ENCODE measurements at regions not wholly inside any gene's neighbourhood (a gene's known extent, or its start where the extent isn't known, plus 50 kb on each side); places are given as distances from the start of the nearest gene placed in this dataset.

GRCh38 chr13:37375724-37376123 lies 222.8 kb downstream of the POSTN start:
- BruUV-seq (replicated peaks): no TSS peak
- TF ChIP-seq, protein P1, sequence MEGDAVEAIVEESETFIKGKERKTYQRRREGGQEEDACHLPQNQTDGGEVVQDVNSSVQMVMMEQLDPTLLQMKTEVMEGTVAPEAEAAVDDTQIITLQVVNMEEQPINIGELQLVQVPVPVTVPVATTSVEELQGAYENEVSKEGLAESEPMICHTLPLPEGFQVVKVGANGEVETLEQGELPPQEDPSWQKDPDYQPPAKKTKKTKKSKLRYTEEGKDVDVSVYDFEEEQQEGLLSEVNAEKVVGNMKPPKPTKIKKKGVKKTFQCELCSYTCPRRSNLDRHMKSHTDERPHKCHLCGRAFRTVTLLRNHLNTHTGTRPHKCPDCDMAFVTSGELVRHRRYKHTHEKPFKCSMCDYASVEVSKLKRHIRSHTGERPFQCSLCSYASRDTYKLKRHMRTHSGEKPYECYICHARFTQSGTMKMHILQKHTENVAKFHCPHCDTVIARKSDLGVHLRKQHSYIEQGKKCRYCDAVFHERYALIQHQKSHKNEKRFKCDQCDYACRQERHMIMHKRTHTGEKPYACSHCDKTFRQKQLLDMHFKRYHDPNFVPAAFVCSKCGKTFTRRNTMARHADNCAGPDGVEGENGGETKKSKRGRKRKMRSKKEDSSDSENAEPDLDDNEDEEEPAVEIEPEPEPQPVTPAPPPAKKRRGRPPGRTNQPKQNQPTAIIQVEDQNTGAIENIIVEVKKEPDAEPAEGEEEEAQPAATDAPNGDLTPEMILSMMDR (conservative IDR thresholded peaks at IDR 0.05; ENCODE audit: low read depth, low read length): no peak
- TF ChIP-seq EZH2 (IDR thresholded peaks at IDR 0.05; ENCODE audit: low read length, unreplicated experiment) (no peak), EZH2phosphoT487 (IDR thresholded peaks at IDR 0.05; ENCODE audit: borderline replicate concordance, low read length) (no peak)

GRCh38 chr13:37375071-37375470 lies 223.5 kb downstream of the POSTN start:
- ChIA-PET POLR2A (ENCODE audit: unreplicated experiment) (no interaction called here), CTCF (no interaction called here)
- no peaks in the 10 kb centered on the region for H3F3A ChIP-seq (ENCODE audit: low read length, unreplicated experiment)
- ATAC-seq (peak; percentile 42; the same call in 1 of the 2 replicates), DNase-seq (peak; percentile 22)
- no peak overlapping the region for H3K4me2 ChIP-seq (ENCODE audit: low read length)
- no TSS peak for BruUV-seq (replicated peaks)
- H4K20me1 ChIP-seq (ENCODE audit: low read length): no peaks in the 10 kb centered on the region
- H3K9ac ChIP-seq (ENCODE audit: low read length): no peak overlapping the region
- H3K4me3 ChIP-seq (ENCODE audit: low read length): no peak overlapping the region
- no peak for TF ChIP-seq EZH2 (IDR thresholded peaks at IDR 0.05; ENCODE audit: low read length, unreplicated experiment)
- TF ChIP-seq, protein P1 (conservative IDR thresholded peaks at IDR 0.05; ENCODE audit: low read depth, low read length): no peak
- no peak for TF ChIP-seq EZH2phosphoT487 (IDR thresholded peaks at IDR 0.05; ENCODE audit: borderline replicate concordance, low read length)
- intact Hi-C loops (cut with micrococcal nuclease): no loop called here
- no peaks in the 10 kb centered on the region for H3K27me3 ChIP-seq (ENCODE audit: low read length)
- no peak overlapping the region for H2AFZ ChIP-seq (ENCODE audit: low read length)
- no peaks in the 10 kb centered on the region for H3K9me2 ChIP-seq (replicated peaks; ENCODE audit: low read length)
- no peaks in the 10 kb centered on the region for H3K36me3 ChIP-seq (ENCODE audit: low read depth, low read length)
- H3K9me3 ChIP-seq (ENCODE audit: low read length): no peaks in the 10 kb centered on the region
- no peaks in the 10 kb centered on the region for H3K4me1 ChIP-seq (ENCODE audit: insufficient read depth, low read length)
- H3K79me2 ChIP-seq (ENCODE audit: low read length): no peaks in the 10 kb centered on the region
- no peak overlapping the region for H3K27ac ChIP-seq (ENCODE audit: low read length)

More at GRCh38 chr13:37375724-37376123, 222.8 kb downstream of the POSTN start:
- Histone ChIP-seq H3K27ac (ENCODE audit: low read length) (no peak overlapping the region), H3K4me3 (ENCODE audit: low read length) (no peak overlapping the region), H3K9ac (ENCODE audit: low read length) (no peak overlapping the region), H2AFZ (ENCODE audit: low read length) (no peak overlapping the region), H3K79me2 (ENCODE audit: low read length) (no peaks in the 10 kb centered on the region), H3K9me2 (replicated peaks; ENCODE audit: low read length) (no peaks in the 10 kb centered on the region), H3K4me2 (ENCODE audit: low read length) (no peak overlapping the region), H3F3A (ENCODE audit: low read length, unreplicated experiment) (no peaks in the 10 kb centered on the region), H3K27me3 (ENCODE audit: low read length) (no peaks in the 10 kb centered on the region), H3K4me1 (ENCODE audit: insufficient read depth, low read length) (no peaks in the 10 kb centered on the region), H4K20me1 (ENCODE audit: low read length) (no peaks in the 10 kb centered on the region), H3K9me3 (ENCODE audit: low read length) (no peaks in the 10 kb centered on the region), H3K36me3 (ENCODE audit: low read depth, low read length) (no peaks in the 10 kb centered on the region)
- ATAC-seq: 0 out of 2 replicates have a peak, but pooled peaks have one; percentile 31
- intact Hi-C loops (cut with micrococcal nuclease): no loop called here
- ChIA-PET CTCF (no interaction called here), POLR2A (ENCODE audit: unreplicated experiment) (no interaction called here)
- peak; percentile 9 for DNase-seq

GRCh38 chr13:37369616-37370015 lies 229.0 kb downstream of the POSTN start:
- intact Hi-C loops (cut with micrococcal nuclease): no loop called here
- H3K9me2 ChIP-seq (replicated peaks; ENCODE audit: low read length): no peaks in the 10 kb centered on the region
- no peaks in the 10 kb centered on the region for H4K20me1 ChIP-seq (ENCODE audit: low read length)
- H3K27me3 ChIP-seq (ENCODE audit: low read length): 0 out of 2 replicates have a peak, but pooled peaks cover 4% of the 10 kb centered on the region
- no peak overlapping the region for H3K4me3 ChIP-seq (ENCODE audit: low read length)
- H2AFZ ChIP-seq (ENCODE audit: low read length): no peak overlapping the region
- H3K27ac ChIP-seq (ENCODE audit: low read length): no peak overlapping the region
- POLR2A ChIA-PET (ENCODE audit: unreplicated experiment): no interaction called here
- no peaks in the 10 kb centered on the region for H3F3A ChIP-seq (ENCODE audit: low read length, unreplicated experiment)
- CTCF ChIA-PET: no interaction called here
- H3K4me2 ChIP-seq (ENCODE audit: low read length): no peak overlapping the region
- no peaks in the 10 kb centered on the region for H3K36me3 ChIP-seq (ENCODE audit: low read depth, low read length)
- no peaks in the 10 kb centered on the region for H3K79me2 ChIP-seq (ENCODE audit: low read length)
- H3K9me3 ChIP-seq (ENCODE audit: low read length): no peaks in the 10 kb centered on the region
- TF ChIP-seq, protein P1 (conservative IDR thresholded peaks at IDR 0.05; ENCODE audit: low read depth, low read length): no peak
- TF ChIP-seq EZH2phosphoT487 (IDR thresholded peaks at IDR 0.05; ENCODE audit: borderline replicate concordance, low read length): no peak
- no peak for TF ChIP-seq EZH2 (IDR thresholded peaks at IDR 0.05; ENCODE audit: low read length, unreplicated experiment)
- ATAC-seq (no peak), DNase-seq (no peak)
- H3K9ac ChIP-seq (ENCODE audit: low read length): no peak overlapping the region
- no peaks in the 10 kb centered on the region for H3K4me1 ChIP-seq (ENCODE audit: insufficient read depth, low read length)
- BruUV-seq (replicated peaks): no TSS peak
